GM12891 (cell line): ENCODE measurements at regions not wholly inside any gene's neighbourhood (a gene's known extent, or its start where the extent isn't known, plus 50 kb on each side); places are given as distances from the start of the nearest gene placed in this dataset.

Experiments used
- POLR2A ChIP-seq: IDR thresholded peaks from 2 replicates; pipeline ENCODE4 v1.6.1; 2011; ENCODE audit warnings: low read depth, low read length, control low read depth
- POLR2AphosphoS5 ChIP-seq: IDR thresholded peaks from 2 replicates; pipeline ENCODE4 v1.6.1; 2011; ENCODE audit warnings: low read depth, low read length, control low read depth
- TAF1 ChIP-seq: IDR thresholded peaks from 2 replicates; pipeline ENCODE4 v1.6.1; 2011; ENCODE audit warnings: low read depth, low read length, control low read depth

GRCh38 chr2:207473931-207474235 lies 55.9 kb upstream of the CREB1 start:
- TF ChIP-seq POLR2AphosphoS5 (no peak), POLR2A (no peak), TAF1 (no peak)
